ENCODE measurements at regions not wholly inside any gene's neighbourhood (a gene's known extent, or its start where the extent isn't known, plus 50 kb on each side); places are given as distances from the start of the nearest gene placed in this dataset.

DNA sequence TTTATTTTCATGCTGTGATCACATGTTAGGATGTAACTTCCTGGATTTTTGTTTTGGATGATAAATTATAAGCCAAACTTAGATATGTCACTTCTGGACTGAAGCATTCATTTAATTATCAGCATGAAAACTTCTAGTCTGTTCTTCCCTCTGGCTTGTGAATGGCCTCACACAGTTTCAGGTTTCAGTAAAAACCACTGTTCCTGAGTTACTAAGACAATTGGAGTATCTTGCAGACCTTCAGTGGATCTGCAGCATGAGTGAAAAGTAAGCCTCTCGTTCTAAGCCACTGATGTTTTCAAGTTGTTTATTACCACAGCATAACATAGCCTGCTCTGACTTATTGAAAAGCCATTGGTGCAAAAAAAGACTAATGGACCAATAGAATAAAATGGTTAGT is 55.3 kb upstream of the RGS21 start:
- TF ChIP-seq, protein P1, sequence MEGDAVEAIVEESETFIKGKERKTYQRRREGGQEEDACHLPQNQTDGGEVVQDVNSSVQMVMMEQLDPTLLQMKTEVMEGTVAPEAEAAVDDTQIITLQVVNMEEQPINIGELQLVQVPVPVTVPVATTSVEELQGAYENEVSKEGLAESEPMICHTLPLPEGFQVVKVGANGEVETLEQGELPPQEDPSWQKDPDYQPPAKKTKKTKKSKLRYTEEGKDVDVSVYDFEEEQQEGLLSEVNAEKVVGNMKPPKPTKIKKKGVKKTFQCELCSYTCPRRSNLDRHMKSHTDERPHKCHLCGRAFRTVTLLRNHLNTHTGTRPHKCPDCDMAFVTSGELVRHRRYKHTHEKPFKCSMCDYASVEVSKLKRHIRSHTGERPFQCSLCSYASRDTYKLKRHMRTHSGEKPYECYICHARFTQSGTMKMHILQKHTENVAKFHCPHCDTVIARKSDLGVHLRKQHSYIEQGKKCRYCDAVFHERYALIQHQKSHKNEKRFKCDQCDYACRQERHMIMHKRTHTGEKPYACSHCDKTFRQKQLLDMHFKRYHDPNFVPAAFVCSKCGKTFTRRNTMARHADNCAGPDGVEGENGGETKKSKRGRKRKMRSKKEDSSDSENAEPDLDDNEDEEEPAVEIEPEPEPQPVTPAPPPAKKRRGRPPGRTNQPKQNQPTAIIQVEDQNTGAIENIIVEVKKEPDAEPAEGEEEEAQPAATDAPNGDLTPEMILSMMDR (IDR thresholded peaks at IDR 0.05; ENCODE audit: control insufficient read depth, insufficient read depth, low read depth, low read length, missing control alignments): no peak
- H3K4me3 ChIP-seq (ENCODE audit: control insufficient read depth, low read depth, low read length): no peak overlapping the region
- no peak for DNase-seq (ENCODE audit: low read depth)

DNA sequence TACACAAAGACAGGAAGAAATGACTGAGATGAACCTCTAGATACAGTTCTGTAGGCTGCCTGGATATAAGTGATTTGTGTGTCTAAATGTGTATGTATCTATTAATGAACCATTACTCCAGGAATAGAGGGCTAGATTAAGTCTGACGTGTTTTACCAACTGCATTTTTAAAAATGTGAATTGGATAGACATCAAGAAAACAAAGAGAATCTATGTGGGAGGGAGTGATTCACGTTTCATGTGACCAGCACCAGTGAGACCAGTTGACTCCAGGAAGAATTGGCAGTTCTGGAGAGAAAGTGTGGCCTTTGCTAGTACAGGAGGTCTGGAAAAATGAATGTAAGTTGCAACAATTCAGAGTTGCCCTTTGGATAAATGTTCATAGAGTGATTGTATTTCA is 53.4 kb upstream of the RGS21 start:
- H3K4me3 ChIP-seq (ENCODE audit: control insufficient read depth, low read depth, low read length): no peak overlapping the region
- TF ChIP-seq, protein P1 (IDR thresholded peaks at IDR 0.05; ENCODE audit: control insufficient read depth, insufficient read depth, low read depth, low read length, missing control alignments): no peak
- peak; percentile 42 for DNase-seq (ENCODE audit: low read depth)

DNA sequence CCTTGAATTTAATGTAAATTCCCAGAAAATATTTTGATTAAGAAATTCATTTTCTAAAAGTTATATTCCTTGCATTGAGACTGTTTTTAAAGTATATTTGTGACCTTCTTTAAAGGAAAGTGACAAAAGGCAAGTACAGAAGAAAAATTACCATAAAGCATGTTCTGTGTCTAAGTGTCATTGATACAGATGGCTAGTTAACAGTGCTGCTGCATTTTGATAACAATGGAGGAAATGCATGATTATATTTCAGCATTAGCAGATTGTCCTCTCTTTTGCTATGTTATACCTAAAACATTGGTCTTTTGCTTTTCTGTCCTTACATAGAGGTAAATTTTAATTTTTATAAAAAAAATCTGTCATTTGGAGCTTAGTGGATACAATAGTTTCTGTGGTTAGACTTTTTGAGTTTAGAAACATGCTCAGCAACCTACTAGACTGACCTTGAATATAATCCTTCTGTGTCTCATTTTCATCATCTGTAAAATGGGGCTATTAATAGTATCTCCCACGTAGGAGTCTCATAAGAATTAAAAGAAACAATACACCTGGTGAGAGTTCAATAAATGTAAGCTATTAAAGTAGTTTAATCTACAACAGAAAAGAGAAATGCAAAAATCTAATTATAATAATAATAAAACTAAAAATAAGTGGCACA is 51.1 kb upstream of the RGS21 start:
- H3K4me3 ChIP-seq (ENCODE audit: control insufficient read depth, low read depth, low read length): no peak overlapping the region
- DNase-seq (ENCODE audit: low read depth): no peak
- TF ChIP-seq, protein P1 (IDR thresholded peaks at IDR 0.05; ENCODE audit: control insufficient read depth, insufficient read depth, low read depth, low read length, missing control alignments): no peak

DNA sequence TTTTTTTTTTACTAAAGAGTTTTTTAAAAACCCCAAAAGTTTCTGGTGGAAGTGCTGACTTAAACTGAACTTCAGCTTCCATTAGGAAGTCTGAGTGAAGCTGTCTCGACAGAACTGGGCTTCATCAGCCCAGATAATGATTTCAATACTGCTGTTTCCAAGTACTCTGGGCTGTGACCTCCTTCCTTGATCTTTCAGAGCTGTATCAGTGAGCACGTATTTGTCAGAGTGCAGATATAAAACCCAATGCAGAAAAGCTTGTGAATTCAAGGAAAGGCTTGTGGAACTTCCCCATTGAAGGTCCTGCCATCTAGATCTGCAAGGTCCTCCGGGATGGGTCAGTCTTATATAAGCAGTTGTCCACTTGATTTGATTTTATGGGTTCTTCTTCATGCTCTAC is 50.1 kb upstream of the RGS21 start:
- TF ChIP-seq, protein P1 (IDR thresholded peaks at IDR 0.05; ENCODE audit: control insufficient read depth, insufficient read depth, low read depth, low read length, missing control alignments): no peak
- no peak for DNase-seq (ENCODE audit: low read depth)
- H3K4me3 ChIP-seq (ENCODE audit: control insufficient read depth, low read depth, low read length): no peak overlapping the region
